SK-N-MC (cell line): ENCODE measurements at regions not wholly inside any gene's neighbourhood (a gene's known extent, or its start where the extent isn't known, plus 50 kb on each side); places are given as distances from the start of the nearest gene placed in this dataset.

ENCODE experiments used
- DNase-seq: peaks from one replicate; pipeline ENCODE4 v3.0.0-alpha.2; 2011; ENCODE audit warnings: low read depth, low spot score
- H3K27ac ChIP-seq: fragments of 200-600 bp; sonication (generic); 2 replicates; pipeline ENCODE4 v1.5.1; 2016; ENCODE audit warnings: mixed run types
- H3K36me3 ChIP-seq: fragments of 200-600 bp; sonication (generic); 2 replicates; pipeline ENCODE4 v1.6.1; 2017; ENCODE audit warnings: antibody characterized with exemption, low read length, mixed read lengths; ENCODE audit not compliant: insufficient read depth
- H3K4me3 ChIP-seq: fragments of 200-600 bp; sonication (generic); 2 replicates; pipeline ENCODE4 v1.5.1; 2016
- H3K9ac ChIP-seq: fragments of 200-600 bp; sonication (generic); 2 replicates; pipeline ENCODE4 v1.8.0; 2017; ENCODE audit warnings: mixed run types, mixed read lengths; ENCODE audit not compliant: insufficient read length
- H3K9me3 ChIP-seq: fragments of 200-600 bp; sonication (generic); 2 replicates; pipeline ENCODE4 v1.6.1; 2017; ENCODE audit warnings: low read depth, mild to moderate bottlenecking, antibody characterized with exemption, low read length, moderate library complexity, mixed read lengths
- EZH2 ChIP-seq: fragments of 200-600 bp; sonication (generic); IDR thresholded peaks from one replicate; pipeline ENCODE4 v1.6.1; 2017; ENCODE audit warnings: antibody characterized with exemption
- FOXP2 ChIP-seq: optimal IDR thresholded peaks from 2 replicates; pipeline ENCODE3; 2011; ENCODE audit warnings: mild to moderate bottlenecking, moderate library complexity; ENCODE audit not compliant: insufficient read depth; ENCODE audit errors: extremely low read length, control extremely low read depth
- POLR2AphosphoS5 ChIP-seq: IDR thresholded peaks from 2 replicates; pipeline ENCODE4 v1.6.1; 2012; ENCODE audit warnings: mild to moderate bottlenecking, low read depth, low read length, borderline replicate concordance

DNA sequence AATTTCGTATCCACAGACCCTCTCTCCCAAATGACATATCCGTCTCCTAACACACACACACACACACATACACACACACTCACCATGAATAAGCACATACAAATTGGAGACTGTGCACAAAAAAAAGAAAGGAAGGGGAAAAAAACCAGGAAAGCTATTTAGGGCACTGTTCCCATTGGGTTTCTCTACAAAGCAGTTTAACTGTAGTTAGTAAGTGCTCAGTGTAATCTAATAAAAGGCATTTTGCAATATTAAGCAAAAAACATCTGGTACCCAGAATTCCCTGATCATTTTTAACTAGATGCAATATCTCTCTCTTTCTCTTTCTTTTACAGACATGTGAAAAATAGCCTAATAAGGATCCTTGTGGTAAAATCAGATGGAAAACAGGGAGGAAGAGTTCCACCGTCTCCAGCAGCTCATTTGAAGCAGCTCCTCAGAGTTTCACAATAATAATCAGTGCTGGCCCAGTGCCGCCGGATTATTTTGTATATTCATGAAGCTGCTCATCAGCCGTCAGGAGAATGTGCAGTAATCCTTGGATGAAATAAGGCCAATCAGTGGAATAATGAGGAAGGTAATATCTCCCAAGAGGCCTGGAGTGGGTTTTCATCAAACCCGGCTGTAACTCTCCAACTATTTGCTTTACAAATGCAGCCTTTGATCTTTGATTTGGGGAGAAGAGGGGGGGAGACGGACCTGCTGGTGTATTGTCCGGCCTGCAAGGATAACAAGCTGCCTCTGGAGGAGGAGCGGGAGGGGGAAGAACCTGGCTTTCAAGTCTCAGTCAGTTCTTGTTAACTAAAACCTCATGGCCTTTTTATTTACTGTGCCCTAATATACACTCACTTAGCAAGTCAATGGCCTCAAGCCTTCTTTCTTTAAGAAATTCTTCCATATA, 227.6 kb upstream of the SMIM21 start:
- TF ChIP-seq EZH2 (no peak), FOXP2 (no peak), POLR2AphosphoS5 (no peak; the same call in 1 of the 2 replicates)
- Histone ChIP-seq H3K9ac (peak overlapping the region; percentile 47), H3K27ac (peak overlapping the region; percentile 91), H3K36me3 (no peaks in the 10 kb centered on the region), H3K9me3 (no peaks in the 10 kb centered on the region), H3K4me3 (peak overlapping the region; percentile 66)
- peak; percentile 58 for DNase-seq

DNA sequence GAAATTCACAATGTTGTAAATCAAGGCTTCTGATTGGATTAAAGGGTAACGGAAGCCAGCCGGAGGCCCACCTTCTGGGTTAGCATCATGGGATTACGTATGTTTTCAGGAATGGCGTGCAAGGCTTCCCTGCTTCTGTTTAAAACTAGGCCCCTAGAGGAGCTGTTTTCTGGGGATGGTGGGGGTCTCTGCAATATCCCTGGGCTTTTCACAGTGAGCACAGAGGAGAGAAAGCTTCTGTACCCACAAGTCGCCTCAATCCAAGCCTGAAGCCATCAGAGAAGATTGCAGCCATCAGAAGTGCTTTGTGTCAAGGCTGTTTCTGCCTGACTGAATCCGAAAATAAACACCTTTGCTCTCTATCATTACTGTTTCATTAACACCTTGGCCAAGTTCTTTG, 226.9 kb upstream of the SMIM21 start:
- TF ChIP-seq FOXP2 (no peak), POLR2AphosphoS5 (no peak), EZH2 (no peak)
- Histone ChIP-seq H3K9ac (peak overlapping the region; percentile 47), H3K36me3 (no peaks in the 10 kb centered on the region), H3K4me3 (peak overlapping the region; percentile 66), H3K9me3 (no peaks in the 10 kb centered on the region), H3K27ac (peak overlapping the region; percentile 91)
- DNase-seq = no peak

DNA sequence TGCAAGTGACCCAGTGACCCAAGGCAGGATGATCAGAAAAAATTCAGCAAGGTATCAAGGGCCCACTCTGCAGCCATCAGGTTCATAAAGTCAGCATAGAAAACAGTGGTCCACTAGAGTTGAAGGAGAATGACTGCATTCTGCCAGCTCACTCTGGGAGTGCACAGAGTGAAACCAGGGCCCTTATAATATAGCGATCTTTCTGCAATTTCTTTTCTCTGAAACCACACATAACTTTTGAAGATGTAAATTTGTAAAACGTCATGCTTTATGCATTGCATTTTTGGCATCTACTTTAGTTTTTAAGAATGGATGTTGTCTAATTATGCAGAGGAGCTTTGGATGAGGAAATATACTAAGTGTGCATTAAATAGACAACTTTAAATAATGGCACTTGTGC, 225.0 kb upstream of the SMIM21 start:
- Histone ChIP-seq H3K36me3 (no peaks in the 10 kb centered on the region), H3K9ac (no peak overlapping the region), H3K27ac (no peak overlapping the region), H3K9me3 (no peaks in the 10 kb centered on the region), H3K4me3 (no peak overlapping the region)
- no peak for DNase-seq
- TF ChIP-seq EZH2 (no peak), POLR2AphosphoS5 (no peak), FOXP2 (no peak)

GRCh38 chr18:75644871-75645270, 217.4 kb upstream of the SMIM21 start:
- Histone ChIP-seq H3K4me3 (no peak overlapping the region), H3K36me3 (no peaks in the 10 kb centered on the region), H3K9ac (no peak overlapping the region), H3K9me3 (no peaks in the 10 kb centered on the region), H3K27ac (no peak overlapping the region)
- TF ChIP-seq FOXP2 = no peak
- no peak for TF ChIP-seq POLR2AphosphoS5
- TF ChIP-seq EZH2 = no peak
- DNase-seq = no peak

GRCh38 chr18:75643083-75643482, 215.6 kb upstream of the SMIM21 start:
- no peak for DNase-seq
- Histone ChIP-seq H3K9me3 (no peaks in the 10 kb centered on the region), H3K36me3 (no peaks in the 10 kb centered on the region), H3K27ac (no peak overlapping the region), H3K9ac (no peak overlapping the region), H3K4me3 (no peak overlapping the region)
- TF ChIP-seq EZH2 (no peak), FOXP2 (no peak), POLR2AphosphoS5 (no peak)

GRCh38 chr18:75639472-75639831, 211.9 kb upstream of the SMIM21 start:
- H3K9me3 ChIP-seq = no peaks in the 10 kb centered on the region
- H3K9ac ChIP-seq = no peak overlapping the region
- no peak for TF ChIP-seq FOXP2
- TF ChIP-seq POLR2AphosphoS5 = no peak
- TF ChIP-seq EZH2 = no peak
- DNase-seq = no peak
- no peak overlapping the region for H3K27ac ChIP-seq
- no peaks in the 10 kb centered on the region for H3K36me3 ChIP-seq
- no peak overlapping the region for H3K4me3 ChIP-seq

GRCh38 chr18:75638776-75639471, 211.4 kb upstream of the SMIM21 start:
- Histone ChIP-seq H3K36me3 (no peaks in the 10 kb centered on the region), H3K4me3 (no peak overlapping the region), H3K27ac (no peak overlapping the region), H3K9ac (no peak overlapping the region), H3K9me3 (no peaks in the 10 kb centered on the region)
- DNase-seq = no peak
- TF ChIP-seq FOXP2 = no peak
- no peak for TF ChIP-seq EZH2
- TF ChIP-seq POLR2AphosphoS5 = no peak

GRCh38 chr18:75638223-75638775, 210.8 kb upstream of the SMIM21 start:
- H3K36me3 ChIP-seq = no peaks in the 10 kb centered on the region
- TF ChIP-seq POLR2AphosphoS5 = no peak
- no peak for TF ChIP-seq FOXP2
- TF ChIP-seq EZH2 = no peak
- no peak overlapping the region for H3K27ac ChIP-seq
- no peaks in the 10 kb centered on the region for H3K9me3 ChIP-seq
- H3K9ac ChIP-seq = no peak overlapping the region
- no peak for DNase-seq
- no peak overlapping the region for H3K4me3 ChIP-seq
